ENCODE measurements at regions not wholly inside any gene's neighbourhood (a gene's known extent, or its start where the extent isn't known, plus 50 kb on each side); places are given as distances from the start of the nearest gene placed in this dataset.

GRCh38 chr4:24637173-24637572 lies 52.8 kb upstream of the DHX15 start:
- TF ChIP-seq, protein P1, sequence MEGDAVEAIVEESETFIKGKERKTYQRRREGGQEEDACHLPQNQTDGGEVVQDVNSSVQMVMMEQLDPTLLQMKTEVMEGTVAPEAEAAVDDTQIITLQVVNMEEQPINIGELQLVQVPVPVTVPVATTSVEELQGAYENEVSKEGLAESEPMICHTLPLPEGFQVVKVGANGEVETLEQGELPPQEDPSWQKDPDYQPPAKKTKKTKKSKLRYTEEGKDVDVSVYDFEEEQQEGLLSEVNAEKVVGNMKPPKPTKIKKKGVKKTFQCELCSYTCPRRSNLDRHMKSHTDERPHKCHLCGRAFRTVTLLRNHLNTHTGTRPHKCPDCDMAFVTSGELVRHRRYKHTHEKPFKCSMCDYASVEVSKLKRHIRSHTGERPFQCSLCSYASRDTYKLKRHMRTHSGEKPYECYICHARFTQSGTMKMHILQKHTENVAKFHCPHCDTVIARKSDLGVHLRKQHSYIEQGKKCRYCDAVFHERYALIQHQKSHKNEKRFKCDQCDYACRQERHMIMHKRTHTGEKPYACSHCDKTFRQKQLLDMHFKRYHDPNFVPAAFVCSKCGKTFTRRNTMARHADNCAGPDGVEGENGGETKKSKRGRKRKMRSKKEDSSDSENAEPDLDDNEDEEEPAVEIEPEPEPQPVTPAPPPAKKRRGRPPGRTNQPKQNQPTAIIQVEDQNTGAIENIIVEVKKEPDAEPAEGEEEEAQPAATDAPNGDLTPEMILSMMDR (conservative IDR thresholded peaks at IDR 0.05; ENCODE audit: low read depth, low read length), result no peak
- H3K4me3 ChIP-seq (ENCODE audit: low read depth, low read length, poor library complexity, severe bottlenecking), result no peak overlapping the region
- ChIA-PET POLR2A (ENCODE audit: low non-redundant PET) (no interaction called here), CTCF (no interaction called here)
- no peaks in the 10 kb centered on the region for H3K36me3 ChIP-seq (ENCODE audit: insufficient read depth, low read length, poor library complexity, severe bottlenecking)
- BruUV-seq (replicated peaks), result no TSS peak
- peaks cover 23% of the 10 kb centered on the region for H3K27me3 ChIP-seq (replicated peaks; ENCODE audit: insufficient read depth, low read depth, low read length, poor library complexity)
- H3K27ac ChIP-seq (ENCODE audit: low read depth, low read length, poor library complexity, severe bottlenecking), result no peak overlapping the region
- intact Hi-C loops (cut with micrococcal nuclease; ENCODE audit: unreplicated experiment), result no loop called here
- no peaks in the 10 kb centered on the region for H3K9me3 ChIP-seq (ENCODE audit: low read depth, low read length, poor library complexity, severe bottlenecking)
- DNase-seq (ENCODE audit: low spot score), result no peak
- H3K4me1 ChIP-seq (ENCODE audit: insufficient read depth, low read length, poor library complexity, severe bottlenecking), result no peaks in the 10 kb centered on the region

GRCh38 chr4:24638396-24638875 lies 54.1 kb upstream of the DHX15 start:
- intact Hi-C loops (cut with micrococcal nuclease; ENCODE audit: unreplicated experiment), result no loop called here
- Histone ChIP-seq H3K27ac (ENCODE audit: low read depth, low read length, poor library complexity, severe bottlenecking) (no peak overlapping the region), H3K4me3 (ENCODE audit: low read depth, low read length, poor library complexity, severe bottlenecking) (no peak overlapping the region), H3K36me3 (ENCODE audit: insufficient read depth, low read length, poor library complexity, severe bottlenecking) (no peaks in the 10 kb centered on the region), H3K9me3 (ENCODE audit: low read depth, low read length, poor library complexity, severe bottlenecking) (no peaks in the 10 kb centered on the region), H3K4me1 (ENCODE audit: insufficient read depth, low read length, poor library complexity, severe bottlenecking) (no peaks in the 10 kb centered on the region), H3K27me3 (replicated peaks; ENCODE audit: insufficient read depth, low read depth, low read length, poor library complexity) (peaks cover 23% of the 10 kb centered on the region)
- no TSS peak for BruUV-seq (replicated peaks)
- CTCF ChIA-PET, result no interaction called here
- TF ChIP-seq, protein P1 (conservative IDR thresholded peaks at IDR 0.05; ENCODE audit: low read depth, low read length), result no peak
- POLR2A ChIA-PET (ENCODE audit: low non-redundant PET), result no interaction called here
- no peak for DNase-seq (ENCODE audit: low spot score)

DNA sequence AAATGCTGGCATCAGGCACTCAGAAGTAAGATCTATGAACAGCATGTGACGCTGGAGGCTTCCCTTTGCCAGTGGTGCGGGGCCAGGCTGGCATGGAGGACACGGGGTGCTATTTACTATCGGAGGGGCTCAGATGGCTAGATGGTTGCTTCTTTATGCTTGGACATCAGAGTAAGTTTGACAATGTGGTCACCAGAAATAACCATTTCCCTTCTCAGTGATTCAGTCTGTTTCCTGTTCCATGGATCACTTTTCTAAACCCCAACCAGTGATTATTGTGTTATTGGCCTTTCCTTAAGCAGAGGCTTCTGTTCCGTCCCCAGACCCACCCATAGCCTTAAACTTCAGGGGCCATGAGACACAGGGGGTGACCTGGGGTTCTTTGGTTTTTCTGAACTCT lies 55.4 kb upstream of the DHX15 start:
- no peak overlapping the region for H3K27ac ChIP-seq (ENCODE audit: low read depth, low read length, poor library complexity, severe bottlenecking)
- ChIA-PET POLR2A (ENCODE audit: low non-redundant PET) (no interaction called here), CTCF (interaction anchor here (0.6 kb wide), 1 partner anchor 152 kb away, joined by 4 read pairs; no protein-coding TSS in a partner anchor)
- no peaks in the 10 kb centered on the region for H3K4me1 ChIP-seq (ENCODE audit: insufficient read depth, low read length, poor library complexity, severe bottlenecking)
- intact Hi-C loops (cut with micrococcal nuclease; ENCODE audit: unreplicated experiment), result no loop called here
- TF ChIP-seq, protein P1 (conservative IDR thresholded peaks at IDR 0.05; ENCODE audit: low read depth, low read length), result no peak
- no peak for TF ChIP-seq EZH2 (IDR thresholded peaks at IDR 0.05; ENCODE audit: borderline replicate concordance, low read depth, low read length, poor library complexity, severe bottlenecking)
- no peaks in the 10 kb centered on the region for H3K9me3 ChIP-seq (ENCODE audit: low read depth, low read length, poor library complexity, severe bottlenecking)
- H3K4me3 ChIP-seq (ENCODE audit: low read depth, low read length, poor library complexity, severe bottlenecking), result no peak overlapping the region
- peaks cover 20% of the 10 kb centered on the region for H3K27me3 ChIP-seq (replicated peaks; ENCODE audit: insufficient read depth, low read depth, low read length, poor library complexity)
- BruUV-seq (replicated peaks), result no TSS peak
- no peaks in the 10 kb centered on the region for H3K36me3 ChIP-seq (ENCODE audit: insufficient read depth, low read length, poor library complexity, severe bottlenecking)
- no peak for DNase-seq (ENCODE audit: low spot score)

All from A673 (cell line).